CD4-positive, alpha-beta T cell (primary cell): ENCODE measurements at regions not wholly inside any gene's neighbourhood (a gene's known extent, or its start where the extent isn't known, plus 50 kb on each side); places are given as distances from the start of the nearest gene placed in this dataset.

ENCODE experiments used
- ATAC-seq: fragments of 200-7000 bp; cut with Tn5 transposase; one replicate; pipeline ENCODE4 v1.10.0; 2022; ENCODE audit warnings: mild to moderate bottlenecking; ENCODE audit not compliant: poor library complexity
- CTCF ChIA-PET: fragments of 350-600 bp; sonication (Branson Sonifier 250); formaldehyde crosslinking; loops from one replicate; lab custom pipeline; 2021; ENCODE audit warnings: antibody characterized with exemption, inconsistent platforms; lab: Charles Lee
- POLR2A ChIA-PET: fragments of 350-600 bp; sonication (Branson Sonifier 250); formaldehyde crosslinking; loops from one replicate; lab custom pipeline; 2021; ENCODE audit warnings: antibody characterized with exemption, inconsistent platforms; lab: Charles Lee
- DNase-seq, 14 experiments: peaks; one replicate each; pipeline ENCODE4 v3.0.0-alpha.2; 2013 to 2020; ENCODE audit warnings: mixed read lengths in 2 of 14
- H3K27ac ChIP-seq, 2 donors: one replicate each; pipeline versions ENCODE4 v1.5.1 to v1.7.0; 2013; ENCODE audit warnings: low read length in 2 of 2, low read depth in 1 of 2, mild to moderate bottlenecking in 1 of 2
- H3K27me3 ChIP-seq, 2 experiments: 1 replicate in 1 of 2; 2 replicates in 1 of 2; pipeline versions ENCODE4 v1.6.1 to v1.7.0; 2013; ENCODE audit warnings: low read length in 2 of 2, control low read depth in 1 of 2, mild to moderate bottlenecking in 1 of 2, moderate library complexity in 1 of 2; ENCODE audit not compliant: insufficient read depth in 2 of 2, control insufficient read depth in 1 of 2
- H3K36me3 ChIP-seq: one replicate; pipeline ENCODE4 v1.6.1; 2013; ENCODE audit warnings: low read length, control low read depth; ENCODE audit not compliant: insufficient read depth
- H3K4me1 ChIP-seq: one replicate; pipeline ENCODE4 v1.6.1; 2013; ENCODE audit warnings: low read length, control low read depth; ENCODE audit not compliant: insufficient read depth
- H3K4me3 ChIP-seq: one replicate; pipeline ENCODE4 v1.5.1; 2013; ENCODE audit warnings: mild to moderate bottlenecking, low read length, moderate library complexity
- H3K9me3 ChIP-seq, 2 experiments: 1 replicate in 1 of 2; 2 replicates in 1 of 2; pipeline versions ENCODE4 v1.6.1 to v1.7.0; 2013; ENCODE audit warnings: low read length in 2 of 2, mild to moderate bottlenecking in 2 of 2, control low read depth in 1 of 2, moderate library complexity in 1 of 2; ENCODE audit not compliant: control insufficient read depth in 1 of 2, insufficient read depth in 1 of 2
- H3K27ac Mint-ChIP-seq: one replicate; pipeline ENCODE4 v1.8.0; 2020; ENCODE audit warnings: mixed read lengths
- H3K27me3 Mint-ChIP-seq: one replicate; pipeline ENCODE4 v1.8.0; 2021; ENCODE audit warnings: mixed read lengths
- H3K36me3 Mint-ChIP-seq: one replicate; pipeline ENCODE4 v1.8.0; 2021; ENCODE audit warnings: low read depth, mixed read lengths
- H3K4me1 Mint-ChIP-seq: one replicate; pipeline ENCODE4 v1.8.0; 2021; ENCODE audit warnings: low read depth, mixed read lengths
- H3K4me3 Mint-ChIP-seq: one replicate; pipeline ENCODE4 v1.8.0; 2020; ENCODE audit warnings: mild to moderate bottlenecking, mixed read lengths
- H3K9me3 Mint-ChIP-seq: one replicate; pipeline ENCODE4 v1.8.0; 2020; ENCODE audit warnings: mixed read lengths
- intact Hi-C, 2 experiments: fragments of 100-400 bp; cut with DNase I in 1 of 2; cut with micrococcal nuclease in 1 of 2; formaldehyde crosslinking; loops; one replicate each; pipeline versions ENCODE4 v1.15.1 to v1.9.0; 2023 to 2025; cut with DNase I, micrococcal nuclease
- TF ChIP-seq, protein P1 (sequence below): fragments of 200-600 bp; IDR thresholded peaks from one replicate; pipeline ENCODE4 v1.8.0; 2022; ENCODE audit warnings: antibody characterized with exemption, mild to moderate bottlenecking

DNA sequence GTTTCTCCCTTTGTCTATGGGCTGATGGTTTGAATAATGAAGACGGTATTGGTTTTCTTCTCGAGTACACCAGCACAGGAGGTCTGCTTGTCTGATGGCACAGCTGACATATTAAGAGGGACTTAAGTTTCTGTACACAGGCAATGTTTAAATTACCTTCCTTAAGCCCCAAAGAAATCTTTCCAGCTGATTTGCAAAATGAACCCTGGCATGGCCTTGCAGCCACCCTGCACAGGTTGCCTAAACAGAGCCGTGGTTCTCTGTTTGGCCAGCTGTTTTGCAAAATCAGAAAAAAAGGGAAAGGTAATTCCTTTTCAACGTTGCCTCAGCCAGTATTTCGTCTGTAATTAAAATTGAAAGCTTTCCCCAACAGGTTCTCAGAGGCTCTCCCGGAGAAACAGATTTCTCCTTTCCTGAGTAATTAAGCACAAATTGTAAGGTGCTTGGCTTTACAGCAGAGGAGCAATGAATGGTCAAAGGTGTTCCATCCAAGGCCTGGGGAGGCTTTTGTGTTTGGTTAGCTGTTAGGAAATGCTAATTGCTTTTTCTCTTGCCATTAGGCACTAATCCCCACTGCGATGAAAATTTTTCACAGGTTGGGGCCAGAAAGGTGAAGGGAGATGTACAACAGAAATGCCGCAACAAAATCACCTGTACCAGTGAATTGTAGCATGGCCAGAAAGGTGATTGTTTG lies 138.9 kb downstream of the RASEF start:
- no peak overlapping the region for H3K27ac Mint-ChIP-seq
- Histone ChIP-seq H3K27ac (no peak overlapping the region), H3K4me1 (no peaks in the 10 kb centered on the region), H3K4me3 (no peak overlapping the region), H3K9me3 (no peaks in the 10 kb centered on the region), H3K27me3 (no peaks in the 10 kb centered on the region), H3K36me3 (no peaks in the 10 kb centered on the region)
- no peaks in the 10 kb centered on the region for H3K27me3 Mint-ChIP-seq
- no peaks in the 10 kb centered on the region for H3K9me3 Mint-ChIP-seq
- intact Hi-C loops, result no loop called here
- CTCF ChIA-PET, result no interaction called here
- H3K36me3 Mint-ChIP-seq, result no peaks in the 10 kb centered on the region
- POLR2A ChIA-PET, result no interaction called here
- DNase-seq (no peak), ATAC-seq (no peak)
- H3K4me1 Mint-ChIP-seq, result no peaks in the 10 kb centered on the region
- no peak overlapping the region for H3K4me3 Mint-ChIP-seq
- TF ChIP-seq, protein P1, sequence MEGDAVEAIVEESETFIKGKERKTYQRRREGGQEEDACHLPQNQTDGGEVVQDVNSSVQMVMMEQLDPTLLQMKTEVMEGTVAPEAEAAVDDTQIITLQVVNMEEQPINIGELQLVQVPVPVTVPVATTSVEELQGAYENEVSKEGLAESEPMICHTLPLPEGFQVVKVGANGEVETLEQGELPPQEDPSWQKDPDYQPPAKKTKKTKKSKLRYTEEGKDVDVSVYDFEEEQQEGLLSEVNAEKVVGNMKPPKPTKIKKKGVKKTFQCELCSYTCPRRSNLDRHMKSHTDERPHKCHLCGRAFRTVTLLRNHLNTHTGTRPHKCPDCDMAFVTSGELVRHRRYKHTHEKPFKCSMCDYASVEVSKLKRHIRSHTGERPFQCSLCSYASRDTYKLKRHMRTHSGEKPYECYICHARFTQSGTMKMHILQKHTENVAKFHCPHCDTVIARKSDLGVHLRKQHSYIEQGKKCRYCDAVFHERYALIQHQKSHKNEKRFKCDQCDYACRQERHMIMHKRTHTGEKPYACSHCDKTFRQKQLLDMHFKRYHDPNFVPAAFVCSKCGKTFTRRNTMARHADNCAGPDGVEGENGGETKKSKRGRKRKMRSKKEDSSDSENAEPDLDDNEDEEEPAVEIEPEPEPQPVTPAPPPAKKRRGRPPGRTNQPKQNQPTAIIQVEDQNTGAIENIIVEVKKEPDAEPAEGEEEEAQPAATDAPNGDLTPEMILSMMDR, result no peak
